Right renal cortex interstitium (tissue), 3 donors: ENCODE measurements at regions not wholly inside any gene's neighbourhood (a gene's known extent, or its start where the extent isn't known, plus 50 kb on each side); places are given as distances from the start of the nearest gene placed in this dataset.

Source experiments
- DNase-seq, 3 donors: peaks; one replicate each; pipeline ENCODE4 v3.0.0-alpha.2; 2013; ENCODE audit warnings: low read depth in 3 of 3, low spot score in 2 of 3

GRCh38 chr15:77824361-77825251, 191.9 kb upstream of the LINGO1 start:
- DNase-seq: no peak

GRCh38 chr15:77823736-77824135, 191.0 kb upstream of the LINGO1 start:
- no peak for DNase-seq

GRCh38 chr15:77822631-77823230, 190.0 kb upstream of the LINGO1 start:
- DNase-seq: no peak

GRCh38 chr15:77821959-77822256, 189.2 kb upstream of the LINGO1 start:
- no peak for DNase-seq

GRCh38 chr15:77821188-77821958, 188.7 kb upstream of the LINGO1 start:
- peak in 1 of 3 donors; percentile 56 for DNase-seq

- DNase-seq: no peak
Observed at GRCh38 chr15:77819851-77820728, 187.4 kb upstream of the LINGO1 start.

- no peak for DNase-seq
Observed at GRCh38 chr15:77819048-77819850, 186.5 kb upstream of the LINGO1 start.

- no peak for DNase-seq
Observed at GRCh38 chr15:77818484-77819047, 185.9 kb upstream of the LINGO1 start.

GRCh38 chr15:77817434-77817833, 184.7 kb upstream of the LINGO1 start:
- no peak for DNase-seq

GRCh38 chr15:77816983-77817382, 184.3 kb upstream of the LINGO1 start:
- no peak for DNase-seq

- DNase-seq: no peak
Observed at GRCh38 chr15:77815015-77815414, 182.3 kb upstream of the LINGO1 start.

GRCh38 chr15:77812664-77813063, 180.0 kb upstream of the LINGO1 start:
- no peak for DNase-seq

GRCh38 chr15:77811270-77811669, 178.6 kb upstream of the LINGO1 start:
- no peak for DNase-seq

GRCh38 chr15:77810130-77810571, 177.4 kb upstream of the LINGO1 start:
- DNase-seq: no peak

- DNase-seq: no peak
Observed at GRCh38 chr15:77808581-77809177, 176.0 kb upstream of the LINGO1 start.

GRCh38 chr15:77808075-77808474, 175.4 kb upstream of the LINGO1 start:
- DNase-seq: no peak

GRCh38 chr15:77807611-77808010, 174.9 kb upstream of the LINGO1 start:
- no peak for DNase-seq

- no peak for DNase-seq
Observed at GRCh38 chr15:77807115-77807514, 174.4 kb upstream of the LINGO1 start.

GRCh38 chr15:77804210-77804609, 171.5 kb upstream of the LINGO1 start:
- DNase-seq: no peak
